H9 (cell line): ENCODE measurements at regions not wholly inside any gene's neighbourhood (a gene's known extent, or its start where the extent isn't known, plus 50 kb on each side); places are given as distances from the start of the nearest gene placed in this dataset.

Experiments
- DNase-seq: peaks from one replicate; pipeline ENCODE4 v3.0.0-alpha.2; 2017
- H2AFZ ChIP-seq: one replicate; pipeline ENCODE4 v1.6.1; 2013; ENCODE audit warnings: mild to moderate bottlenecking, low read length, control low read depth, moderate library complexity
- H2AK5ac ChIP-seq: 2 replicates; pipeline ENCODE4 v1.6.1; 2013; ENCODE audit warnings: low read length, control low read depth, mixed read lengths; ENCODE audit not compliant: insufficient read length
- H2BK120ac ChIP-seq: one replicate; pipeline ENCODE4 v1.6.1; 2013; ENCODE audit warnings: low read depth, mild to moderate bottlenecking, low read length, control low read depth, inconsistent platforms; ENCODE audit not compliant: poor library complexity, severe bottlenecking
- H2BK12ac ChIP-seq: 2 replicates; pipeline ENCODE4 v1.6.1; 2013; ENCODE audit warnings: low read length, control low read depth, mixed read lengths, low read depth; ENCODE audit not compliant: insufficient read length
- H2BK15ac ChIP-seq: 2 replicates; pipeline ENCODE4 v1.6.1; 2013; ENCODE audit warnings: low read depth, low read length, control low read depth
- H2BK20ac ChIP-seq: one replicate; pipeline ENCODE4 v1.6.1; 2013; ENCODE audit warnings: low read depth, mild to moderate bottlenecking, low read length, control low read depth, inconsistent platforms; ENCODE audit not compliant: poor library complexity, severe bottlenecking
- H2BK5ac ChIP-seq: 2 replicates; pipeline ENCODE4 v1.6.1; 2013; ENCODE audit warnings: low read length, control low read depth, mixed read lengths; ENCODE audit not compliant: insufficient read length
- H3K14ac ChIP-seq: 2 replicates; pipeline ENCODE4 v1.6.1; 2013; ENCODE audit warnings: low read length, control low read depth; ENCODE audit not compliant: insufficient read depth
- H3K18ac ChIP-seq: 2 replicates; pipeline ENCODE4 v1.6.1; 2013; ENCODE audit warnings: low read depth, mild to moderate bottlenecking, mixed read lengths, low read length, control low read depth; ENCODE audit not compliant: insufficient read length
- H3K23ac ChIP-seq: 2 replicates; pipeline ENCODE4 v1.6.1; 2013; ENCODE audit warnings: low read length, control low read depth, mixed read lengths, low read depth; ENCODE audit not compliant: insufficient read length
- H3K23me2 ChIP-seq: 2 replicates; pipeline ENCODE4 v1.6.1; 2013; ENCODE audit warnings: low read depth, mild to moderate bottlenecking, mixed read lengths, low read length, control low read depth; ENCODE audit not compliant: insufficient read length, poor library complexity, severe bottlenecking
- H3K27ac ChIP-seq: 2 replicates; pipeline ENCODE4 v1.5.1; 2013; ENCODE audit warnings: low read length, control low read depth, mixed read lengths, low read depth; ENCODE audit not compliant: insufficient read length
- H3K27me3 ChIP-seq: 2 replicates; pipeline ENCODE4 v1.6.1; 2013; ENCODE audit warnings: low read length, control low read depth, inconsistent platforms; ENCODE audit not compliant: insufficient read depth
- H3K4ac ChIP-seq: 2 replicates; pipeline ENCODE4 v1.6.1; 2013; ENCODE audit warnings: low read depth, mild to moderate bottlenecking, control low read depth, inconsistent platforms, low read length, moderate library complexity
- H3K4me1 ChIP-seq: 2 replicates; pipeline ENCODE4 v1.6.1; 2013; ENCODE audit warnings: low read length, control low read depth, inconsistent platforms; ENCODE audit not compliant: insufficient read depth
- H3K4me2 ChIP-seq: 2 replicates; pipeline ENCODE4 v1.6.1; 2013; ENCODE audit warnings: low read length, control low read depth, mixed read lengths; ENCODE audit not compliant: insufficient read length, insufficient read depth
- H3K56ac ChIP-seq: 2 replicates; pipeline ENCODE4 v1.6.1; 2013; ENCODE audit warnings: low read depth, mild to moderate bottlenecking, mixed read lengths, low read length, control low read depth; ENCODE audit not compliant: insufficient read length
- H3K79me1 ChIP-seq: 2 replicates; pipeline ENCODE4 v1.6.1; 2013; ENCODE audit warnings: low read depth, mild to moderate bottlenecking, moderate library complexity, low read length, control low read depth, inconsistent platforms; ENCODE audit not compliant: insufficient read depth, poor library complexity, severe bottlenecking
- H3K79me2 ChIP-seq: 2 replicates; pipeline ENCODE4 v1.6.1; 2013; ENCODE audit warnings: low read length, control low read depth, inconsistent platforms; ENCODE audit not compliant: insufficient read depth
- H3K9ac ChIP-seq: 2 replicates; pipeline ENCODE4 v1.6.1; 2013; ENCODE audit warnings: low read length, control low read depth, mixed read lengths; ENCODE audit not compliant: insufficient read length; ENCODE audit errors: extremely low read depth
- H3K9me3 ChIP-seq: one replicate; pipeline ENCODE4 v1.6.1; 2013; ENCODE audit warnings: low read depth, low read length, inconsistent platforms; ENCODE audit not compliant: control insufficient read depth
- H3T11ph ChIP-seq: one replicate; pipeline ENCODE4 v1.6.1; 2013; ENCODE audit warnings: mild to moderate bottlenecking, low read length, control low read depth, inconsistent platforms
- H4K20me1 ChIP-seq: one replicate; pipeline ENCODE4 v1.6.1; 2013; ENCODE audit not compliant: control insufficient read depth, insufficient read length, insufficient read depth
- H4K5ac ChIP-seq: 2 replicates; pipeline ENCODE4 v1.6.1; 2013; ENCODE audit warnings: low read depth, mild to moderate bottlenecking, mixed read lengths, low read length, control low read depth; ENCODE audit not compliant: insufficient read length
- H4K8ac ChIP-seq: replicated peaks from 2 replicates; pipeline ENCODE4 v1.6.1; 2013; ENCODE audit warnings: low read length, control low read depth, mixed read lengths, low read depth; ENCODE audit not compliant: insufficient read length
- H4K91ac ChIP-seq: 2 replicates; pipeline ENCODE4 v1.6.1; 2013; ENCODE audit warnings: low read depth, mild to moderate bottlenecking, moderate library complexity, mixed read lengths, low read length, control low read depth; ENCODE audit not compliant: insufficient read length
- H3K27ac Mint-ChIP-seq, 3 experiments: 2 replicates in 2 of 3; 3 replicates in 1 of 3; pipeline ENCODE4 v1.8.0; 2020 to 2021; ENCODE audit warnings: mixed read lengths in 3 of 3, mild to moderate bottlenecking in 1 of 3, moderate library complexity in 1 of 3
- H3K27me3 Mint-ChIP-seq: 2 replicates; pipeline ENCODE4 v1.8.0; 2021; ENCODE audit warnings: low read depth, mild to moderate bottlenecking, moderate library complexity, mixed read lengths
- H3K36me3 Mint-ChIP-seq, 3 experiments: 2 replicates in 2 of 3; 3 replicates in 1 of 3; pipeline ENCODE4 v1.8.0; 2020 to 2021; ENCODE audit warnings: low read depth in 3 of 3, mixed read lengths in 3 of 3; ENCODE audit not compliant: insufficient read depth in 1 of 3
- H3K4me1 Mint-ChIP-seq, 2 experiments: 2 replicates each; pipeline ENCODE4 v1.8.0; 2020; ENCODE audit warnings: mixed read lengths in 2 of 2
- H3K4me3 Mint-ChIP-seq, 2 experiments: 2 replicates in 1 of 2; 3 replicates in 1 of 2; pipeline ENCODE4 v1.8.0; 2020 to 2021; ENCODE audit warnings: mild to moderate bottlenecking in 2 of 2, mixed read lengths in 2 of 2, moderate library complexity in 1 of 2
- H3K9me3 Mint-ChIP-seq, 2 experiments: 2 replicates in 1 of 2; 3 replicates in 1 of 2; pipeline ENCODE4 v1.8.0; 2020; ENCODE audit warnings: mild to moderate bottlenecking in 2 of 2, mixed read lengths in 2 of 2, moderate library complexity in 1 of 2
- CTCF ChIP-seq: fragments of 200-600 bp; sonication (generic); conservative IDR thresholded peaks from 3 replicates; pipeline ENCODE4 v1.8.0; 2021; ENCODE audit warnings: antibody characterized with exemption, mild to moderate bottlenecking
- WGBS: extraction: QIAGEN DNeasy Blood & Tissue Kit; methylation state at CpG from one replicate; pipeline ENCODE4 v1.1.7; 2013; ENCODE audit warnings: missing lambda C conversion rate, low lambda C conversion rate, mixed read lengths; ENCODE audit not compliant: insufficient read length; ENCODE audit errors: extremely low coverage; 5-methylcytosine and 5-hydroxymethylcytosine counted together

GRCh38 chr16:86681757-86682106, 103.4 kb downstream of the FOXL1 start:
- peaks cover 6 to 8% of the 10 kb centered on the region in 2 experiments; a peak in 4 of 5 replicates for H3K9me3 Mint-ChIP-seq
- no peak overlapping the region for H3K4me2 ChIP-seq
- no CpG with 5 or more reads among the region's 15 CpGs for WGBS

More at GRCh38 chr16:86681757-86682106, 103.4 kb downstream of the FOXL1 start:
- no peak overlapping the region for H3K4ac ChIP-seq
- H3K79me2 ChIP-seq, result no peaks in the 10 kb centered on the region
- H3K4me1 ChIP-seq, result no peaks in the 10 kb centered on the region
- H3K4me3 Mint-ChIP-seq, result no peak overlapping the region; a peak in 1 of 5 replicates
- no peaks in the 10 kb centered on the region for H3K23me2 ChIP-seq
- H2BK20ac ChIP-seq, result no peak overlapping the region
- H4K20me1 ChIP-seq, result no peaks in the 10 kb centered on the region
- DNase-seq, result no peak
- no peak overlapping the region for H3K23ac ChIP-seq
- H3K18ac ChIP-seq, result no peak overlapping the region
- no peak overlapping the region for H3K14ac ChIP-seq
- H2BK15ac ChIP-seq, result no peak overlapping the region
- no peak overlapping the region for H3K27ac ChIP-seq
- peak overlapping the region in 1 of 3 experiments; percentile 55; a peak in 1 of 7 replicates for H3K27ac Mint-ChIP-seq
- H3K27me3 Mint-ChIP-seq, result peaks cover 7% of the 10 kb centered on the region
- no peaks in the 10 kb centered on the region for H3K79me1 ChIP-seq
- TF ChIP-seq CTCF, result no peak
- no peak overlapping the region for H2AFZ ChIP-seq
- no peak overlapping the region for H3T11ph ChIP-seq
- no peak overlapping the region for H3K9ac ChIP-seq
- no peaks in the 10 kb centered on the region; a peak in 1 of 4 replicates for H3K4me1 Mint-ChIP-seq
- H2BK5ac ChIP-seq, result no peak overlapping the region
- H4K8ac ChIP-seq, result no peak overlapping the region
- H4K91ac ChIP-seq, result no peak overlapping the region
- no peak overlapping the region for H2BK12ac ChIP-seq
- H4K5ac ChIP-seq, result no peak overlapping the region
- H2AK5ac ChIP-seq, result no peak overlapping the region
- peaks cover 0 to 6% (median 2%) of the 10 kb centered on the region in 3 experiments; a peak in 2 of 7 replicates for H3K36me3 Mint-ChIP-seq
- H3K56ac ChIP-seq, result no peak overlapping the region
- H2BK120ac ChIP-seq, result no peak overlapping the region
- no peaks in the 10 kb centered on the region for H3K27me3 ChIP-seq
- no peaks in the 10 kb centered on the region for H3K9me3 ChIP-seq
